CD14-positive monocyte (primary cell): ENCODE measurements at regions not wholly inside any gene's neighbourhood (a gene's known extent, or its start where the extent isn't known, plus 50 kb on each side); places are given as distances from the start of the nearest gene placed in this dataset.
"Not testable (repeated sequence)": the region's sequence is repeated elsewhere in the genome, so short reads cannot be mapped to it uniquely, and the experiment has no call there.

ENCODE experiments used
- DNase-seq, 3 donors: peaks; one replicate each; pipeline ENCODE4 v3.0.0-alpha.2; 2011 to 2022
- H2AFZ ChIP-seq: 2 replicates; pipeline ENCODE4 v1.6.0; 2012; ENCODE audit warnings: mild to moderate bottlenecking, low read depth, low read length, inconsistent platforms; ENCODE audit not compliant: insufficient read depth, poor library complexity, severe bottlenecking
- H3K27ac ChIP-seq, 2 donors: 1 replicate in 1 of 2; 2 replicates in 1 of 2; pipeline ENCODE4 v1.5.1; 2012 to 2013; ENCODE audit warnings: low read length in 2 of 2, control low read depth in 1 of 2, inconsistent platforms in 1 of 2, low read depth in 1 of 2, mild to moderate bottlenecking in 1 of 2
- H3K27me3 ChIP-seq, 2 donors: one replicate each; pipeline versions ENCODE4 v1.6.0 to v1.6.1; 2011 to 2013; ENCODE audit warnings: low read length in 2 of 2; ENCODE audit not compliant: control insufficient read depth in 2 of 2, insufficient read depth in 2 of 2
- H3K36me3 ChIP-seq, 2 donors: replicated peaks in 1 of 2; 1 replicate in 1 of 2; 2 replicates in 1 of 2; pipeline versions ENCODE4 v1.5.1 to v1.6.1; 2012 to 2013; ENCODE audit warnings: low read length in 2 of 2, control low read depth in 1 of 2, inconsistent platforms in 1 of 2, mild to moderate bottlenecking in 1 of 2; ENCODE audit not compliant: insufficient read depth in 2 of 2, control insufficient read depth in 1 of 2
- H3K4me1 ChIP-seq, 2 donors: 1 replicate in 1 of 2; 2 replicates in 1 of 2; pipeline versions ENCODE4 v1.5.1 to v1.6.1; 2012 to 2013; ENCODE audit warnings: low read length in 2 of 2, control low read depth in 1 of 2, inconsistent platforms in 1 of 2, mild to moderate bottlenecking in 1 of 2, moderate library complexity in 1 of 2; ENCODE audit not compliant: insufficient read depth in 2 of 2, control insufficient read depth in 1 of 2
- H3K4me2 ChIP-seq: replicated peaks from 2 replicates; pipeline ENCODE3; 2012; ENCODE audit warnings: low read length, moderate library complexity, mild to moderate bottlenecking; ENCODE audit not compliant: poor library complexity, severe bottlenecking; ENCODE audit errors: extremely low read depth
- H3K4me3 ChIP-seq, 3 experiments: fragments of 200-600 bp in 1 of 3; sonication (generic) in 1 of 3; replicated peaks in 1 of 3; 1 replicate in 2 of 3; 2 replicates in 1 of 3; pipeline ENCODE4 v1.5.1; 2011 to 2013; ENCODE audit warnings: low read length in 3 of 3, mild to moderate bottlenecking in 3 of 3, control low read depth in 2 of 3, low read depth in 2 of 3, inconsistent platforms in 1 of 3, moderate library complexity in 1 of 3
- H3K79me2 ChIP-seq: 2 replicates; pipeline ENCODE4 v1.6.0; 2012; ENCODE audit warnings: mild to moderate bottlenecking, control low read depth, inconsistent platforms, low read length, moderate library complexity; ENCODE audit not compliant: insufficient read depth
- H3K9ac ChIP-seq: 2 replicates; pipeline ENCODE4 v1.6.0; 2017; ENCODE audit warnings: low read length, mild to moderate bottlenecking; ENCODE audit not compliant: insufficient read depth, poor library complexity, severe bottlenecking
- H3K9me3 ChIP-seq, 2 donors: replicated peaks in 1 of 2; 1 replicate in 1 of 2; 2 replicates in 1 of 2; pipeline versions ENCODE4 v1.5.1 to v1.6.1; 2012 to 2013; ENCODE audit warnings: low read length in 2 of 2, control low read depth in 1 of 2; ENCODE audit not compliant: control insufficient read depth in 1 of 2, insufficient read depth in 1 of 2
- H4K20me1 ChIP-seq: 2 replicates; pipeline ENCODE4 v1.6.0; 2012; ENCODE audit warnings: mild to moderate bottlenecking, low read length, control low read depth, moderate library complexity; ENCODE audit not compliant: insufficient read depth
- H3K27ac Mint-ChIP-seq, 7 donors: one replicate each; pipeline ENCODE4 v1.8.0; 2020; ENCODE audit warnings: mild to moderate bottlenecking in 7 of 7, mixed read lengths in 7 of 7, moderate library complexity in 6 of 7, inconsistent platforms in 2 of 7
- H3K27me3 Mint-ChIP-seq, 3 donors: one replicate each; pipeline ENCODE4 v1.8.0; 2021 to 2022; ENCODE audit warnings: low read depth in 3 of 3, mild to moderate bottlenecking in 3 of 3, mixed read lengths in 3 of 3, moderate library complexity in 3 of 3, inconsistent platforms in 1 of 3
- H3K36me3 Mint-ChIP-seq, 2 donors: one replicate each; pipeline ENCODE4 v1.8.0; 2020; ENCODE audit warnings: mixed read lengths in 2 of 2, inconsistent platforms in 1 of 2, mild to moderate bottlenecking in 1 of 2
- H3K4me1 Mint-ChIP-seq: one replicate; pipeline ENCODE4 v1.8.0; 2020; ENCODE audit warnings: mild to moderate bottlenecking, mixed read lengths
- H3K4me3 Mint-ChIP-seq, 2 donors: one replicate each; pipeline ENCODE4 v1.8.0; 2020; ENCODE audit warnings: mild to moderate bottlenecking in 2 of 2, mixed read lengths in 2 of 2, moderate library complexity in 1 of 2
- H3K9me3 Mint-ChIP-seq, 7 donors: one replicate each; pipeline ENCODE4 v1.8.0; 2020 to 2022; ENCODE audit warnings: mixed read lengths in 7 of 7, mild to moderate bottlenecking in 6 of 7, moderate library complexity in 6 of 7, inconsistent platforms in 2 of 7
- WGBS: methylation state at CpG from one replicate; pipeline ENCODE4 v1.1.5; 2013; ENCODE audit warnings: missing lambda C conversion rate; ENCODE audit not compliant: insufficient coverage; 5-methylcytosine and 5-hydroxymethylcytosine counted together
- intact Hi-C, 2 donors: fragments of 100-400 bp; cut with micrococcal nuclease; formaldehyde crosslinking; loops; one replicate each; pipeline versions ENCODE4 v1.15.0 to v1.15.1; 2023

DNA sequence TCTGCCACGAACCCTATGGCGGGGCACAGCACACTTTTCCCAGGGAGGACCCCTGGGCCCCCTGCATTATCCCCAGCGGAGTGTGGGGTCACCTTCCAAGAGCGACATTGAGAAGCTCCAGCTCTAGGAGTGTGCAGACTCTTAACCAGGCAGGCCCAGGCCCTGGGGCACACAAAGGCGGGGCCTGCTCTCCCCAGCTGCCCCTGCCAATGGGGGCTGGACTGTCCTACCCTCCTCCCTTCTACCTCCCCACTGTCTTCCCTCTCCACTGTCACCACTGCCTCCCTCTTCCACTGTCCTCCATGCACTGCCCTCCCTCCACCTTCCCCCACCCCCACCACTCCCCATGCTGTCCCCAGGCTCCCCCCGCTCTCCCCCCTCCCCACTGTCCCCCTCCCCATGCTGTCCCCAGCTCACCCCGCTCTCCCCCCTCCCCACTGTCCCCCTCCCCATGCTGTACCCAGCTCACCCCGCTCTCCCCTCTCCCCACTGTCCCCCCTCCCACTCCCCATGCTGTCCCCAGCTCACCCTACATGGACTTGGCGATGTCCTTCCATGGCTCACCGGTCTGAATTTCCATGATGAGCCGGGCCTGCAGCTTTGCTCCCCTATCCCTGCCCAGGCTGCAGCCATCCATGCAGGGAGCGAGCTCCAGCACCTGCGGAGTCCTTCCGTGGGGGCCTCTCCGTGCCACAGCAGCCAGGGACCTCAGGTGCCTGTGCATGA lies 5483.6 kb upstream of the TPTE start:
- H3K27ac Mint-ChIP-seq, H3K36me3 ChIP-seq, H3K4me3 ChIP-seq, H3K27me3 ChIP-seq, H3K79me2 ChIP-seq, H3K9me3 ChIP-seq, H3K27ac ChIP-seq, H3K4me3 Mint-ChIP-seq, H3K9me3 Mint-ChIP-seq, H3K9ac ChIP-seq, H3K4me2 ChIP-seq, H2AFZ ChIP-seq, intact Hi-C loops, H3K27me3 Mint-ChIP-seq, H3K4me1 Mint-ChIP-seq, DNase-seq, H4K20me1 ChIP-seq, H3K36me3 Mint-ChIP-seq, H3K4me1 ChIP-seq: not testable (repeated sequence)
- no CpG with 5 or more reads among the region's 15 CpGs for WGBS

DNA sequence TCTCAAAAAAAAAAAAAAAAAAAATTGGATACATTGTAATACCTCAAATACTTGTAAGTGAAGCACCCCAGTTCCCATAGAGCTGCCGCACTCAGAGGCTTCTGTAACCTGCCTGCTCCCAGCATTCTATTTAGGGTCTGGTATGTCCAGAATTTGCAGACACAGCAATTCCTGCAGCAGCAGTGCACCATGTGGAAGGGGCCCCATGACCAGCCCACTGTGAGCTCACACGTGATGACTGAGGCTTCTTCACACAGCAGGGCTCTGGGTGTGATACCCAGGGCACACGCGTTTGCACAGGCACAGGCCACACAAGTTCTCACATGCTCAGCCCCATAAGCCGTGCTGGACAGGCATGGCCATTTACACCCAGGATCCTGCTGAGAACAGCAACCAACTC lies 5481.5 kb upstream of the TPTE start:
- H3K27me3 ChIP-seq, DNase-seq, H3K27me3 Mint-ChIP-seq, intact Hi-C loops, H3K4me2 ChIP-seq, H3K27ac Mint-ChIP-seq, H3K27ac ChIP-seq, H3K9ac ChIP-seq, H2AFZ ChIP-seq, H3K4me1 ChIP-seq, H3K36me3 ChIP-seq, H3K9me3 ChIP-seq, H3K4me3 Mint-ChIP-seq, H3K36me3 Mint-ChIP-seq, H4K20me1 ChIP-seq, H3K4me1 Mint-ChIP-seq, H3K79me2 ChIP-seq, H3K9me3 Mint-ChIP-seq, H3K4me3 ChIP-seq: not testable (repeated sequence)
- WGBS: no CpG with 5 or more reads among the region's 5 CpGs

DNA sequence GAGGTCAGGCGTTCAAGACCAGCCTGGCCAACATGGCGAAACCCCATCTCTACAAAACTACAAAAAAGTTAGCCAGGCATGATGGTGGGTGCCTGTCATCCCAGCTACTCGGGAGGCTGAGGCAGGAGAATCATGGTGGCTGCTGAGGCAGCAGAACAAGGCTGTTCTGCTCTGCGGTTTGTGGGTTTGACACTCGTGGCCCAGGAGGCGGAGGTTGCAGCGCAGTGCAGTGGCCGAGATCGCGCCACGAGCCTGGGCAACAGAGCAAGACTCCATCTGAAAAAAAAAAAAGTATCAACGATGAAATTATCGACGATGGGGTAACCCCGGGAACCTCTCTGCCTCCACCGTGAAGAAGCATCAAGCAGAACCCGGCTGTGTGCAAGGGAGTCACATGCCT lies 5478.8 kb upstream of the TPTE start:
- H3K27ac Mint-ChIP-seq, H3K79me2 ChIP-seq, H3K27ac ChIP-seq, H3K27me3 Mint-ChIP-seq, H3K36me3 Mint-ChIP-seq, DNase-seq, H3K4me3 Mint-ChIP-seq, H3K9ac ChIP-seq, H3K4me2 ChIP-seq, H3K4me1 ChIP-seq, H3K27me3 ChIP-seq, H3K4me1 Mint-ChIP-seq, H2AFZ ChIP-seq, H3K9me3 ChIP-seq, H4K20me1 ChIP-seq, H3K36me3 ChIP-seq, H3K4me3 ChIP-seq, H3K9me3 Mint-ChIP-seq, intact Hi-C loops: not testable (repeated sequence)
- WGBS: no CpG with 5 or more reads among the region's 17 CpGs

DNA sequence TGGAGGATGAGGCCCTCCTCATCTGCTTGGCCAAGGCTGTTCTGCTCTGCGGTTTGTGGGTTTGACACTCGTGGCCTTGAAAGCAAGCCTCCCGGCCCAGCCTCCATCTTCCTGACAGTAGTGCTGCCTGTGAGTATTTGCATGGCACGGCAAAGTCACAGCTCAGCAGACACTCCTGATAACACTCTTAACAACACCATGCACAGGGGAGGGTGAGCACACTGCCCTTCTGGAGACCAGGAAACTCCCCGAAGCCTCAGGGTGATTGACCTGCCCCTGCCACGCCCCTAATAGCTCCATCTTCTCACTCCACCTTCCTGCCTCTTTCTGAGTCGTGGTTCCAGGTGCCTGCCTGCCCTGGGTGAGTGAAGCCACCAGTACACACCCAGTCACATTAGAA lies 5476.6 kb upstream of the TPTE start:
- H2AFZ ChIP-seq, H3K79me2 ChIP-seq, H3K4me3 ChIP-seq, H4K20me1 ChIP-seq, H3K9me3 ChIP-seq, H3K4me2 ChIP-seq, H3K9ac ChIP-seq, H3K27me3 ChIP-seq, H3K36me3 Mint-ChIP-seq, intact Hi-C loops, H3K4me1 Mint-ChIP-seq, H3K4me3 Mint-ChIP-seq, H3K36me3 ChIP-seq, H3K27ac Mint-ChIP-seq, H3K9me3 Mint-ChIP-seq, H3K27me3 Mint-ChIP-seq, H3K4me1 ChIP-seq, DNase-seq, H3K27ac ChIP-seq: not testable (repeated sequence)
- WGBS: no CpG with 5 or more reads among the region's 7 CpGs
